ENCODE measurements at regions not wholly inside any gene's neighbourhood (a gene's known extent, or its start where the extent isn't known, plus 50 kb on each side); places are given as distances from the start of the nearest gene placed in this dataset.

- ChIA-PET POLR2A (ENCODE audit: partially characterized antibody) (no interaction called here), CTCF (ENCODE audit: partially characterized antibody) (no interaction called here)
- no peak overlapping the region for H2AFZ ChIP-seq (ENCODE audit: low read length)
- H4K5ac ChIP-seq (ENCODE audit: insufficient read length, low read depth, low read length): no peak overlapping the region
- no peak overlapping the region for H3K56ac ChIP-seq (replicated peaks; ENCODE audit: insufficient read length, low read depth, low read length)
- DNase-seq (ENCODE audit: low read depth in 1 of 2, low spot score in 2 of 2): no peak
- no peak overlapping the region for H4K8ac ChIP-seq (ENCODE audit: extremely low read depth, insufficient read depth, low read length)
- H3K4ac ChIP-seq (replicated peaks; ENCODE audit: insufficient read length, low read depth, low read length): no peak overlapping the region
- no peak overlapping the region for H2AK5ac ChIP-seq (ENCODE audit: low read depth, low read length)
- no peak overlapping the region for H3K4me3 ChIP-seq (ENCODE audit: extremely low read depth in 1 of 4, insufficient read depth in 2 of 4, low read depth in 3 of 4, low read length in 4 of 4)
- no peak overlapping the region for H2BK20ac ChIP-seq (ENCODE audit: low read length)
- no peak overlapping the region for H4K91ac ChIP-seq (replicated peaks; ENCODE audit: insufficient read length, low read length)
- no peak overlapping the region for H2BK15ac ChIP-seq (ENCODE audit: low read length)
- no peak overlapping the region for H3K18ac ChIP-seq (ENCODE audit: extremely low read depth, low read length)
- no peak overlapping the region for H2BK5ac ChIP-seq (ENCODE audit: low read depth, low read length)
- no peak overlapping the region for H3K4me2 ChIP-seq (ENCODE audit: insufficient read depth in 1 of 2, low read depth in 2 of 2, low read length in 2 of 2)
- no peaks in the 10 kb centered on the region for H3K79me2 ChIP-seq (ENCODE audit: control insufficient read depth in 1 of 2, insufficient read depth in 2 of 2, low read length in 2 of 2)
- no peak overlapping the region for H3K14ac ChIP-seq (ENCODE audit: insufficient read length)
- TF ChIP-seq RXRA (IDR thresholded peaks at IDR 0.05; ENCODE audit: insufficient read depth, low read depth, low read length): no peak
- TF ChIP-seq CHD2 (IDR thresholded peaks at IDR 0.05; ENCODE audit: low read length): no peak
- no peak for TF ChIP-seq GABPA (IDR thresholded peaks at IDR 0.05; ENCODE audit: borderline replicate concordance, insufficient read depth, low read length)
- no peak for TF ChIP-seq MAFK (IDR thresholded peaks at IDR 0.05; ENCODE audit: low read depth, low read length)
- no peak for TF ChIP-seq RBBP5 (IDR thresholded peaks at IDR 0.05; ENCODE audit: borderline replicate concordance, low read depth, low read length)
- TF ChIP-seq FOSL1 (IDR thresholded peaks at IDR 0.05; ENCODE audit: insufficient read depth, low read depth, low read length): no peak
- no peak for TF ChIP-seq USF2 (IDR thresholded peaks at IDR 0.05; ENCODE audit: low read length)
- no peak for TF ChIP-seq POLR2A (IDR thresholded peaks at IDR 0.05; ENCODE audit: control extremely low read depth in 1 of 2, low read depth in 2 of 2, low read length in 2 of 2)
- peaks cover 0 to 3% of the 10 kb centered on the region in 2 experiments; a peak in 1 of 4 replicates for H3K9me3 ChIP-seq (ENCODE audit: insufficient read depth in 2 of 2, low read depth in 1 of 2, low read length in 1 of 2)
- no peaks in the 10 kb centered on the region for H4K20me1 ChIP-seq (replicated peaks in 1 of 2; ENCODE audit: control insufficient read depth in 1 of 2, insufficient read depth in 2 of 2, low read length in 2 of 2)
- no peaks in the 10 kb centered on the region for H3K36me3 ChIP-seq (ENCODE audit: control insufficient read depth in 2 of 4, insufficient read depth in 4 of 4, low read length in 3 of 4)
- H2BK120ac ChIP-seq (replicated peaks; ENCODE audit: low read depth, low read length): no peak overlapping the region
- H3K23me2 ChIP-seq (ENCODE audit: low read depth, low read length): no peaks in the 10 kb centered on the region
- H2BK12ac ChIP-seq (ENCODE audit: low read depth, low read length): no peak overlapping the region
- no peak overlapping the region for H3K9ac ChIP-seq (replicated peaks in 1 of 4; ENCODE audit: extremely low read depth in 1 of 4, low read depth in 3 of 4, low read length in 3 of 4)
- H3K23ac ChIP-seq (ENCODE audit: insufficient read length): no peak overlapping the region
- H3K79me1 ChIP-seq (ENCODE audit: low read depth, low read length): no peaks in the 10 kb centered on the region
- no peaks in the 10 kb centered on the region for H3K27me3 ChIP-seq (replicated peaks in 1 of 4; ENCODE audit: control insufficient read depth in 3 of 4, extremely low read depth in 1 of 4, insufficient read depth in 3 of 4, low read length in 3 of 4)
- no peak for FAIRE-seq
- no peak overlapping the region for H3K27ac ChIP-seq (ENCODE audit: low read depth, low read length)
- no peaks in the 10 kb centered on the region for H3K4me1 ChIP-seq (replicated peaks in 1 of 4; ENCODE audit: control insufficient read depth in 3 of 4, insufficient read depth in 4 of 4, low read length in 3 of 4)
These were observed 1050.5 kb downstream of the BCL11A start for GRCh38 chr2:59502981-59503380.
